HEK293T (cell line): ENCODE measurements at regions not wholly inside any gene's neighbourhood (a gene's known extent, or its start where the extent isn't known, plus 50 kb on each side); places are given as distances from the start of the nearest gene placed in this dataset.
"Not testable (repeated sequence)": the region's sequence is repeated elsewhere in the genome, so short reads cannot be mapped to it uniquely, and the experiment has no call there.

Experiments
- CTCF ChIA-PET: fragments of 350-600 bp; formaldehyde crosslinking; extraction: SDS; loops from one replicate; lab custom pipeline; 2021; ENCODE audit warnings: antibody characterized with exemption, inconsistent platforms; lab: Yijun Ruan, JAX
- POLR2A ChIA-PET: fragments of 350-600 bp; formaldehyde crosslinking; extraction: SDS; loops from one replicate; lab custom pipeline; 2020; ENCODE audit warnings: antibody characterized with exemption, inconsistent platforms; lab: Yijun Ruan, JAX
- DNase-seq: peaks from one replicate; pipeline ENCODE4 v3.0.0; 2012; ENCODE audit warnings: mixed read lengths; ENCODE audit errors: extremely low spot score
- ARNT ChIP-seq: fragments of 450-650 bp; IDR thresholded peaks from 2 replicates; pipeline ENCODE4 v1.6.1; 2017; ENCODE audit warnings: mild to moderate bottlenecking
- BHLHE40 ChIP-seq: fragments of 450-650 bp; IDR thresholded peaks from 2 replicates; pipeline ENCODE4 v1.6.1; 2016; ENCODE audit warnings: mild to moderate bottlenecking, moderate library complexity, borderline replicate concordance
- CTBP1 ChIP-seq: fragments of 450-650 bp; IDR thresholded peaks from 2 replicates; pipeline ENCODE4 v1.6.1; 2016; ENCODE audit warnings: borderline replicate concordance
- ELF4 ChIP-seq: fragments of 450-650 bp; IDR thresholded peaks from 2 replicates; pipeline ENCODE4 v1.6.1; 2017; ENCODE audit warnings: antibody characterized with exemption
- FOXA1 ChIP-seq: fragments of 450-650 bp; IDR thresholded peaks from 2 replicates; pipeline ENCODE4 v1.6.1; 2016; ENCODE audit warnings: mild to moderate bottlenecking
- FOXK2 ChIP-seq: fragments of 450-650 bp; IDR thresholded peaks from 2 replicates; pipeline ENCODE4 v1.6.1; 2016; ENCODE audit warnings: mild to moderate bottlenecking
- FOXM1 ChIP-seq: fragments of 450-650 bp; IDR thresholded peaks from 2 replicates; pipeline ENCODE4 v1.6.1; 2017; ENCODE audit warnings: mild to moderate bottlenecking, borderline replicate concordance
- HDGF ChIP-seq: fragments of 450-650 bp; IDR thresholded peaks from 2 replicates; pipeline ENCODE4 v1.6.1; 2017; ENCODE audit warnings: antibody characterized with exemption, borderline replicate concordance
- L3MBTL2 ChIP-seq: fragments of 450-650 bp; conservative IDR thresholded peaks from 2 replicates; pipeline ENCODE4 v1.6.1; 2016; ENCODE audit warnings: mild to moderate bottlenecking
- LEF1 ChIP-seq: fragments of 450-650 bp; IDR thresholded peaks from 2 replicates; pipeline ENCODE4 v1.6.1; 2017; ENCODE audit warnings: mild to moderate bottlenecking, borderline replicate concordance
- NFRKB ChIP-seq: fragments of 450-650 bp; IDR thresholded peaks from 2 replicates; pipeline ENCODE4 v1.6.1; 2016; ENCODE audit warnings: mild to moderate bottlenecking, moderate library complexity
- SP1 ChIP-seq: fragments of 450-650 bp; IDR thresholded peaks from 2 replicates; pipeline ENCODE4 v1.6.1; 2017
- SUZ12 ChIP-seq: fragments of 450-650 bp; IDR thresholded peaks from 2 replicates; pipeline ENCODE4 v1.6.1; 2016; ENCODE audit warnings: mild to moderate bottlenecking
- TARDBP ChIP-seq: fragments of 450-650 bp; IDR thresholded peaks from 2 replicates; pipeline ENCODE4 v1.6.1; 2016
- ZNF384 ChIP-seq: fragments of 450-650 bp; IDR thresholded peaks from 2 replicates; pipeline ENCODE4 v1.6.1; 2016
- TF ChIP-seq, protein P1 (sequence below): fragments of 450-650 bp; IDR thresholded peaks from 2 replicates; pipeline ENCODE4 v1.6.1; 2016

DNA sequence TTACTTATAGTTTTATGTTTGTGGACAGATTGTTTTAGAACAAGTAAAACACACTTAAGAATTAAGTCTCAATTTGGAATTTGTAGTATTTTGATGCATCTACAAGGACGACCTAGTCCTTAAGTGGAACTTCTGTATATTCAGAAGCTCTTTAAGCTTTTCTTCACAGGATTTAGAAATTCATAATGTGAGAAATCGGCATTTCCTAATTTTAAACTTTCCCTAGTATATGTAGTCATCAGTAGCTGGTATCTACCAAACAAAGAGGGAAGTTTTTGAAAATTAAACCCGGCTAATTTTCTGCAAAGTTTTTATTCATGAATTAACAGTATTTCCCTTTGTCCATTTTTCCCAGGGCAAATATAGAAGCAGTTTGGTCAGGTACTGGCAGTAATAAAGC lies 203.6 kb downstream of the CDRT15L2 start:
- ChIA-PET CTCF (no interaction called here), POLR2A (no interaction called here)
- no peak for DNase-seq
- TF ChIP-seq ELF4 (no peak), FOXK2 (no peak), NFRKB (no peak), TARDBP (no peak), FOXA1 (no peak), SP1 (no peak), BHLHE40 (no peak), ARNT (no peak), FOXM1 (no peak)

DNA sequence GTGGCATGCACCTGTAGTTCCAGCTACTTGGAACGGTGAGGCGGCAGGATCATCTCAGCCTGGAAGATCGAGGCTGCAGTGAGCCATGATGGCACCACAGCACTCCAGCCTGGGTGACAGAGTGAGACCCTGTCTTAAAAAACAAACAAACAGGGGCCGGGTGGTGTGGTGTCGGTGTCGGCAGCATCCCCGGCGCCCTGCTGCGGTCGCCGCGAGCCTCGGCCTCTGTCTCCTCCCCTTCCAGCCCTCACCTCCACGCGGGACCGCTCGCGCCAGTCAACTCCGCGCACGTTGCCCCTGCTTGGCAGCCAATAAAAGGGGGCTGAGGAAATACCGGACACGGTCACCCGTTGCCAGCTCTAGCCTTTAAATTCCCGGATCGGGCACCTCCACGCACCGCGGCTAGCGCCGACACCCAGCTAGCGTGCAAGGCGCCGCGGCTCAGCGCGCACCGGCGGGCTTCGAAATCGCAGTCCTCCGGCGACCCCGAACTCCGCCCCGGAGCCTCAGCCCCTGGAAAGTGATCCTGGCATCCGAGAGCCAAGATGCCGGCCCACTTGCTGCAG lies 204.7 kb downstream of the CDRT15L2 start:
- DNase-seq = no peak
- ChIA-PET CTCF (no interaction called here), POLR2A (no interaction called here)
- TF ChIP-seq BHLHE40 = no peak
- TF ChIP-seq LEF1 = no peak
- TF ChIP-seq CTBP1 = no peak
- TF ChIP-seq TARDBP = no peak
- no peak for TF ChIP-seq FOXM1
- TF ChIP-seq SP1 = no peak
- TF ChIP-seq, protein P1, sequence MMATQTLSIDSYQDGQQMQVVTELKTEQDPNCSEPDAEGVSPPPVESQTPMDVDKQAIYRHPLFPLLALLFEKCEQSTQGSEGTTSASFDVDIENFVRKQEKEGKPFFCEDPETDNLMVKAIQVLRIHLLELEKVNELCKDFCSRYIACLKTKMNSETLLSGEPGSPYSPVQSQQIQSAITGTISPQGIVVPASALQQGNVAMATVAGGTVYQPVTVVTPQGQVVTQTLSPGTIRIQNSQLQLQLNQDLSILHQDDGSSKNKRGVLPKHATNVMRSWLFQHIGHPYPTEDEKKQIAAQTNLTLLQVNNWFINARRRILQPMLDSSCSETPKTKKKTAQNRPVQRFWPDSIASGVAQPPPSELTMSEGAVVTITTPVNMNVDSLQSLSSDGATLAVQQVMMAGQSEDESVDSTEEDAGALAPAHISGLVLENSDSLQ = no peak
- TF ChIP-seq NFRKB = no peak
- TF ChIP-seq FOXK2 = no peak
- TF ChIP-seq ZNF384 = no peak
- TF ChIP-seq ARNT = no peak
- no peak for TF ChIP-seq HDGF

DNA sequence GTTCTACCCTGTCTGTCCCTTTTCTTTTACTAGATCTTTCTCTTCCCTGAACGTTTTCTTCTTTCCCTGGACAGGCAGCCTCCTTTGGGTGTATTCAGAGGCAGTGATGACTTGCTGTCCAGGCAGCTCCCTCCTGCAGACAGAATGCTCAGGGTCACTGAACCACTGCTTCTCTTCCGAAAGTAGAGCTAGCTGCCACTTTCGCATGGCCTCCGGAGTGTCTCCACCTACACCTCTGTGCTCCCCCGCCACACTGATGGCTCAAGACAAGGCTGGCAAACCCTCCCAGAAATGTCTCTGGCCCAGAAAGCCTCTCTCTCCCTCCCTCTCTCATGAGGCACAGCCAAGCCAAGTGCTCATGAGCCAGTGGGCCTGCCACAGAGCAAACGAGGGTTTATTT lies 207.8 kb downstream of the CDRT15L2 start:
- ChIA-PET CTCF (no interaction called here), POLR2A (no interaction called here)
- DNase-seq = no peak
- TF ChIP-seq ARNT = no peak
- no peak for TF ChIP-seq SP1
- TF ChIP-seq BHLHE40 = no peak

DNA sequence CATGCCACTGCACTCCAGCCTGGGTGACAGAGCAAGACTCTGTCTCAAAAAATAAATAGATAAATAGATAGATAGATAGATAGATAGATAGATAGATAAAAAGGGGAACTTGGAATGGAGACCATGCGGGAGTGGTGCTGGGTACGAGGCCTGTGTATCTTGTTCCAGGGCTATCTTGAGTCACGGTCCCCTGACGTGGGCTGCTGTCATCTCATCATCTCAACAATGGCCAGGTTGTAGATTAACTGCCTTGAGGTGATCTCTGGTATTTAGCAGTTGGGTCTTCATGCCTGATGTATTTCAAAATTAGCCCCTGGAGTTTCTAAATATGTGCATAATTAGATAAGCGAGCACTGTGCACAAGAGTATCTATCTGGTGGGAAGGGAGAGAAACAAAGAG lies 212.1 kb downstream of the CDRT15L2 start:
- POLR2A ChIA-PET = no interaction called here
- CTCF ChIA-PET = interaction anchor here (2.4 kb wide), 1 partner anchor 10 kb away, joined by 6 read pairs; no protein-coding TSS in a partner anchor
- no peak for DNase-seq
- no peak for TF ChIP-seq ZNF384
- no peak for TF ChIP-seq TARDBP
- TF ChIP-seq FOXM1 = no peak
- no peak for TF ChIP-seq L3MBTL2
- no peak for TF ChIP-seq HDGF
- TF ChIP-seq ARNT = no peak
- TF ChIP-seq FOXK2 = no peak
- TF ChIP-seq ELF4 = no peak
- no peak for TF ChIP-seq SUZ12
- TF ChIP-seq, protein P1 = no peak
- no peak for TF ChIP-seq LEF1
- no peak for TF ChIP-seq CTBP1
- TF ChIP-seq SP1 = no peak
- no peak for TF ChIP-seq FOXA1
- no peak for TF ChIP-seq NFRKB
- no peak for TF ChIP-seq BHLHE40

DNA sequence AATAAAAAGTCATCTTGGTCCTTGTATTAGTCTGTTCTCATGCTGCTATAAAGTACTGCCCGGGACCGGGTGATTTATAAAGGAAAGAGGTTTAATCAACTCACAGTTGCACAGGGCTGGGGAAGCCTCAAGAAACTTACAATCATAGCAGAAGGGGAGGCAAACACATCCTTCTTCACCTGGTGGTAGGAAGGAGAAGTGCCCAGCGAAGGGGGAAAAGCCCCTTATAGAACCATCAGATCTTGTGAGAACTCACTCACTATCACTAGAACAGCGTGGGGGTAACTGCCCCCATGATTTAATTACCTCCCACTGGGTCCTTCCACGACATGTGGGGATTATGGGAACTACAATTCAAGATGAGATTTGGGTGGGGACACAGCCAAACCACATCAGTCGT lies 215.0 kb downstream of the CDRT15L2 start:
- DNase-seq, POLR2A ChIA-PET, CTCF ChIA-PET: not testable (repeated sequence)

DNA sequence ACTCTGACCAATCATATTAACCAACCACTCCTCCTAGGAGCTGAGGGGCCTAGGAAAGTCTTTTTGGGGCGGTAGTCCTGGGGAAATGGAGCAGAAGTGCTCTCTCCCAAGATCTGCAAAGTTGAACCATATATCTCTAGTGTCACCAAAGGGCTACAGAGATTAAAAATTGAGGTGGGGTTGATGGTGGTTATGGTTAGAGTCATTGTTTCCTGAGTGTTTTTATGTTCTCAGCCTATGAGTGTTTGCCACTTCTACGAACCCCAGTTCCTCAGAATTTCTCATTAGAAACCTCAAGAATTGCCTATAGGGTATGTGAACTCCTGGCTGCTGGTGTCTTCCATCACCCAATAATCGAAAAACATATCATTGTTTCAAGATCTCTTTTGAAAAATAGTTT lies 217.8 kb downstream of the CDRT15L2 start:
- ChIA-PET POLR2A (no interaction called here), CTCF (no interaction called here)
- TF ChIP-seq HDGF (no peak), CTBP1 (no peak), FOXM1 (no peak), TARDBP (no peak), SP1 (no peak), BHLHE40 (no peak), NFRKB (no peak), L3MBTL2 (no peak), LEF1 (no peak)
- TF ChIP-seq, protein P1 = no peak

DNA sequence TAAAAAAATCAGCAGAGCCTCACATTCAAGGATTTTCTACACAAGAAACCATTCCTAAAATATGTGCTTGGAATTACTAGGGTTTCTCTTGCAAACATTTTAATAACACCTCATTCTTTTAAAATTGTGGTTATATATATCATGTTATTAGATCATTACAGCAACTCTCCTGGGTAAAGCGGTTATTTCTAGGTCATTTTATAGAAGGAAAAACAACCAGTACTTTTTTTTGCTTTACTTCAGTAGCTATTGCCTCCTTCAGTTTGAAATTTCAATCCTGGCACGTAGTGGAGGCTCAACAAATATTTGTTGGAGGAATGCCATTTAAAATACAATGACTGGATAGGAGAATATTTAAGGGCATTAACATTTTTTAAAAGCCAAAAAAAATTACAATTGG lies 220.6 kb downstream of the CDRT15L2 start:
- no peak for TF ChIP-seq ZNF384
- no peak for DNase-seq
- CTCF ChIA-PET = interaction anchor here (0.7 kb wide), 1 partner anchor 351 kb away, joined by 4 read pairs; no protein-coding TSS in a partner anchor
- POLR2A ChIA-PET = no interaction called here

More for the DNA sequence above, 217.8 kb downstream of the CDRT15L2 start:
- no peak for DNase-seq
